ENCODE measurements at regions not wholly inside any gene's neighbourhood (a gene's known extent, or its start where the extent isn't known, plus 50 kb on each side); places are given as distances from the start of the nearest gene placed in this dataset.

DNA sequence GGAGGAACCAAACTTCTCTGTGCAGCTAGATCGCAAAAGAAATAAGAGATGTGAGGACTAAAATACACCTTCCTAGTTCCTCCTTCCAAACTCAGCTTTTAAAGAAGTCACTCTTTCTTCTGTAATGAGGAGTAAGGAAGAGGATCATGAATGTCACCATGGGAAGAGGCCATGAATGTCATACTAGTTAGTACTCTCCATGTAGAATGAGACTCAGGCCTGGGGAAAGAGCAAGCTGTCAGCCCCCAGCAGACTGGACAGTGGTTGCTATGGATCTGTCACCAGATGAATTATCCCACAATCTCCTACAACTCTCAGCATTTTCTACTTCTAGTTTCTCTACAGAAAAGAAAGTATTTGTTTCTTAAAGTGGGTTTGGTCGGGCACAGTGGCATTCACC lies 57.1 kb upstream of the PRDM8 start:
- no peak overlapping the region for H3K27ac Mint-ChIP-seq (ENCODE audit: unreplicated experiment)
- H3K4me3 Mint-ChIP-seq: no peak overlapping the region
- no peaks in the 10 kb centered on the region for H3K36me3 Mint-ChIP-seq (ENCODE audit: low read depth)
- no peak for DNase-seq (ENCODE audit: low read depth, low spot score)
- H3K9me3 Mint-ChIP-seq: no peaks in the 10 kb centered on the region
- TF ChIP-seq CTCF (conservative IDR thresholded peaks at IDR 0.05): no peak
- no peaks in the 10 kb centered on the region for H3K27me3 Mint-ChIP-seq (ENCODE audit: low read depth)
- H3K4me1 Mint-ChIP-seq: no peaks in the 10 kb centered on the region

DNA sequence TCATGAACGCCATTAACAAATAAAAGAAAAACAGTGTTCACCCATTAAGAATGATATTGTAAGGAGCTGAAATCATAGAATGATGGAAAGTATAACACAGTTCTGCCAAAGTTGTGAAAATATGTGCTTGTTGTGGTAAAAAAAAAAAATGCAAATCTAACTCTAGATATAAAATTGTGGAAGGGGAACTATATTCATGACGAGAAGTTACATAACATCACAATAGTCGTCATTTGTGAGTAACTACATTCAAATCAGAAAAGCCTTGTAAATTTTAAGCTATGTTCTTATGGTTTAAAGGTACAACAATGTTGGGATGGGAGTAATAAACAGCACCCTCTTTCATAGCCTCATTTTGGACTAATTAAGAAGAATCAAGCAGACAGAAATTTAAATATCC lies 57.6 kb upstream of the PRDM8 start:
- Mint-ChIP-seq H3K9me3 (no peaks in the 10 kb centered on the region), H3K4me3 (no peak overlapping the region), H3K36me3 (ENCODE audit: low read depth) (no peaks in the 10 kb centered on the region), H3K4me1 (no peaks in the 10 kb centered on the region), H3K27me3 (ENCODE audit: low read depth) (no peaks in the 10 kb centered on the region), H3K27ac (ENCODE audit: unreplicated experiment) (no peak overlapping the region)
- DNase-seq (ENCODE audit: low read depth, low spot score): no peak
- TF ChIP-seq CTCF (conservative IDR thresholded peaks at IDR 0.05): no peak

DNA sequence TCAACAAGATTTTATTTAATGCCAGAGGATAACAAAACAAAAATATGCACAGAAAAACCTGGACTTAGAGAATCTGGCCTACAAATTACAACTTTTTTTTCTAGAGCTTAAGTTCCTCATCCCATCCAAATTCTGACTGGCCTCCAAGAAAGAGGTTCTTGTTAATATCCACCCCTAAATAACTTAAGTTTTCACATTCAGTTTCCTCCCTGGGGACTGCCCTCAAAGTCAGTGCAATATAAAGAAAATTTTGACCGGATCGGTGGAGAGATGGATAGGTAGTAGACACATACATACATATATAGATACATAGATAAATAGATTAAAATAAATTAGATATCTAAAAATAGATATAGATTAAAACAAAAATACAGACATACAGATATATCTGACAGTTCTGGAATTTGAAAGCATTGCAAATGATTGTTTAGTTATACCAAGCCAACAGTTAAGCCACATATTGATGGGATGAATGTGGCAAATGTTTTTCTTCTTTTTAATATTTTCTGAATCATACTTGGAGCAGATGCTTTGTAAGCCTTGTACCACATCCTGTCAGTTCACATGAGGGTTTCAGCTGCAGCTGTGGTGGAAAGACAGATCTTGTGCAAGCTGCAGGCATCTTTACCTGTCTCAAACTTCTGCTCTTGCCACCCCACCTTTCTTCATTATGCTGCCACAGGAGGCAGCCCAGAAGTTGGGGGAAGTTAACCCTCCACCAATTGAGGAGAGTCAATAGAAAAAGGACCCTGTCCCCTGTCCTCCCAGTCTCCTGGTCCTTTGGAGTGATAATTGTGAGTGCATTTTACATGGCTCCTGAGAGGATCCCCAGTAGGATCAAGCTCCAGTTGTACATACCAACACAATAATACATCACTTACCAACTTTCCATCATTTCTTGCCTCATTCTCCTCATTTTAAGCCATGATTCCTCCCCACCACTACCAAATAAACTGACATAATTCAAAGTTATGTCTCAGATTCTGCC lies 58.5 kb upstream of the PRDM8 start:
- H3K4me1 Mint-ChIP-seq: no peaks in the 10 kb centered on the region
- no peaks in the 10 kb centered on the region for H3K27me3 Mint-ChIP-seq (ENCODE audit: low read depth)
- no peaks in the 10 kb centered on the region for H3K9me3 Mint-ChIP-seq
- H3K36me3 Mint-ChIP-seq (ENCODE audit: low read depth): no peaks in the 10 kb centered on the region
- H3K4me3 Mint-ChIP-seq: no peak overlapping the region
- TF ChIP-seq CTCF (conservative IDR thresholded peaks at IDR 0.05): no peak
- no peak overlapping the region for H3K27ac Mint-ChIP-seq (ENCODE audit: unreplicated experiment)
- DNase-seq (ENCODE audit: low read depth, low spot score): no peak

GRCh38 chr4:80137631-80138030 lies 59.7 kb upstream of the PRDM8 start:
- no peaks in the 10 kb centered on the region for H3K27me3 Mint-ChIP-seq (ENCODE audit: low read depth)
- H3K4me3 Mint-ChIP-seq: no peak overlapping the region
- H3K27ac Mint-ChIP-seq (ENCODE audit: unreplicated experiment): no peak overlapping the region
- no peak for DNase-seq (ENCODE audit: low read depth, low spot score)
- no peaks in the 10 kb centered on the region for H3K9me3 Mint-ChIP-seq
- H3K4me1 Mint-ChIP-seq: no peaks in the 10 kb centered on the region
- no peak for TF ChIP-seq CTCF (conservative IDR thresholded peaks at IDR 0.05)
- no peaks in the 10 kb centered on the region for H3K36me3 Mint-ChIP-seq (ENCODE audit: low read depth)

DNA sequence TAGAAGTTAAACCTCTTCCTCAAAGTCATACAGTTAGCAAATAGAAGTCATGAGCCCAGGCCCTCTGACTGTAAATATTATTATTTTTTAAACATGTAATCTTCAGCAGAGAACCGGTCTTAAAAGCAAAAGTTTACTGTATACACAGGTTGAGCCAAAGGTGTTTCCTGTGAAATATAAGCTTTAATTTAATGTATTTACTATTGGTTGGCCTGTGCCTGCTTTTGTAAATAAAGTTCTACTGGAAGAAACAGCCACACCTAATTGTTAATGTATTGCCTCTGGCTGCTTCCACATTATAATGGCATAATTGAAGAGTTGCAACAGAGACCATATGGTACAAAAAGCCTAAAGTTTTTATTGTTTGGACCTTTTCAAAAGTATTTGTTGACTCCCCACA lies 61.0 kb upstream of the PRDM8 start:
- H3K27ac Mint-ChIP-seq (ENCODE audit: unreplicated experiment): no peak overlapping the region
- no peak overlapping the region for H3K4me3 Mint-ChIP-seq
- DNase-seq (ENCODE audit: low read depth, low spot score): no peak
- no peaks in the 10 kb centered on the region for H3K36me3 Mint-ChIP-seq (ENCODE audit: low read depth)
- no peaks in the 10 kb centered on the region for H3K4me1 Mint-ChIP-seq
- H3K9me3 Mint-ChIP-seq: no peaks in the 10 kb centered on the region
- H3K27me3 Mint-ChIP-seq (ENCODE audit: low read depth): no peaks in the 10 kb centered on the region
- TF ChIP-seq CTCF (conservative IDR thresholded peaks at IDR 0.05): no peak

All from neural crest cell (in vitro differentiated cells).